Nephron (organoid): ENCODE measurements at regions not wholly inside any gene's neighbourhood (a gene's known extent, or its start where the extent isn't known, plus 50 kb on each side); places are given as distances from the start of the nearest gene placed in this dataset.

Experiments used
- H3K27ac Mint-ChIP-seq, 3 experiments: 2 replicates each; pipeline ENCODE4 v1.8.0; 2020; ENCODE audit warnings: mixed read lengths in 3 of 3, mild to moderate bottlenecking in 2 of 3, moderate library complexity in 1 of 3
- H3K27me3 Mint-ChIP-seq: 2 replicates; pipeline ENCODE4 v1.8.0; 2021; ENCODE audit warnings: low read depth, mild to moderate bottlenecking, moderate library complexity, mixed read lengths
- H3K36me3 Mint-ChIP-seq: 2 replicates; pipeline ENCODE4 v1.8.0; 2020; ENCODE audit warnings: low read depth, mixed read lengths
- H3K4me1 Mint-ChIP-seq: 2 replicates; pipeline ENCODE4 v1.8.0; 2020; ENCODE audit warnings: mixed read lengths
- H3K4me3 Mint-ChIP-seq, 3 experiments: 2 replicates each; pipeline ENCODE4 v1.8.0; 2020; ENCODE audit warnings: mild to moderate bottlenecking in 3 of 3, mixed read lengths in 3 of 3, moderate library complexity in 2 of 3
- H3K9me3 Mint-ChIP-seq: 2 replicates; pipeline ENCODE4 v1.8.0; 2020; ENCODE audit warnings: mixed read lengths
- TF ChIP-seq, protein P1 (sequence below), 3 experiments: fragments of 200-600 bp; sonication (generic); IDR thresholded peaks; one replicate each; pipeline ENCODE4 v1.5.0; 2021; ENCODE audit warnings: antibody characterized with exemption in 3 of 3; ENCODE audit not compliant: unreplicated experiment in 3 of 3

- Mint-ChIP-seq H3K27me3 (no peaks in the 10 kb centered on the region), H3K4me3 (no peak overlapping the region), H3K36me3 (no peaks in the 10 kb centered on the region), H3K27ac (no peak overlapping the region), H3K9me3 (no peaks in the 10 kb centered on the region), H3K4me1 (peaks cover 9% of the 10 kb centered on the region)
- TF ChIP-seq, protein P1, sequence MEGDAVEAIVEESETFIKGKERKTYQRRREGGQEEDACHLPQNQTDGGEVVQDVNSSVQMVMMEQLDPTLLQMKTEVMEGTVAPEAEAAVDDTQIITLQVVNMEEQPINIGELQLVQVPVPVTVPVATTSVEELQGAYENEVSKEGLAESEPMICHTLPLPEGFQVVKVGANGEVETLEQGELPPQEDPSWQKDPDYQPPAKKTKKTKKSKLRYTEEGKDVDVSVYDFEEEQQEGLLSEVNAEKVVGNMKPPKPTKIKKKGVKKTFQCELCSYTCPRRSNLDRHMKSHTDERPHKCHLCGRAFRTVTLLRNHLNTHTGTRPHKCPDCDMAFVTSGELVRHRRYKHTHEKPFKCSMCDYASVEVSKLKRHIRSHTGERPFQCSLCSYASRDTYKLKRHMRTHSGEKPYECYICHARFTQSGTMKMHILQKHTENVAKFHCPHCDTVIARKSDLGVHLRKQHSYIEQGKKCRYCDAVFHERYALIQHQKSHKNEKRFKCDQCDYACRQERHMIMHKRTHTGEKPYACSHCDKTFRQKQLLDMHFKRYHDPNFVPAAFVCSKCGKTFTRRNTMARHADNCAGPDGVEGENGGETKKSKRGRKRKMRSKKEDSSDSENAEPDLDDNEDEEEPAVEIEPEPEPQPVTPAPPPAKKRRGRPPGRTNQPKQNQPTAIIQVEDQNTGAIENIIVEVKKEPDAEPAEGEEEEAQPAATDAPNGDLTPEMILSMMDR (IDR thresholded peaks at IDR 0.05; ENCODE audit: unreplicated experiment in 3 of 3), result no peak
Measured at GRCh38 chr5:115360046-115360685, 63.7 kb upstream of the CCDC112 start.

DNA sequence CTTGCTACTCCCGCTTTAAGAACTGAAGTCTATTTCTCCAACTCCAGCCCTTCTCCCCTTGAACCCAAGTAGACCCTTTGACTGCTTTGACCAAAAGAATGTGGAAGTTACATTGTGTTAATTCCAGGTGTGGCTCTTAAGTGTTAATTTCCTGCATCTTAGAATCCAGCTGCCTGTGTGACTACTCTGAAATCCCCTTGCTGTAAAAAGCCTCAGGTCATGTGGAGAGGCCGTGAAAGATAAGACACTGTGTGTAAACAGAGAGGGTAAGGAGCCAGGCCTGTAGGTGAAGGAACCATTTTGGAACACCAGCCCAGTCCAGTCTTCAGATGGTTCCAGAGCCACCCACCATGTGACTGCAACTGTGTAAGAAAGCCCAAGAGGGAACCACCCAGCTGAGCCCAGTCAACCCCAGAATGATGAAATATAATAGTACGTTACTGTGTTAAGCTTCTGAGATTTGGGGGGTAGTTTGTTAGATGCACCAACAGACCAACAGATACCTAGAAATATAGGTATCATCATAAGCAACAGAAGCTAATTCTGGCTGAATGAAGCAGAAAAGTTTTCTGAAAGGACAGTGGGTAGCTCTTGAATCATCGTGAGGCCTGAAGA, 59.4 kb upstream of the CCDC112 start:
- H3K9me3 Mint-ChIP-seq, result no peaks in the 10 kb centered on the region
- H3K4me1 Mint-ChIP-seq, result peaks cover 6% of the 10 kb centered on the region
- H3K36me3 Mint-ChIP-seq, result no peaks in the 10 kb centered on the region
- TF ChIP-seq, protein P1 (IDR thresholded peaks at IDR 0.05; ENCODE audit: unreplicated experiment in 3 of 3), result no peak
- no peak overlapping the region for H3K27ac Mint-ChIP-seq
- no peaks in the 10 kb centered on the region for H3K27me3 Mint-ChIP-seq
- H3K4me3 Mint-ChIP-seq, result no peak overlapping the region

DNA sequence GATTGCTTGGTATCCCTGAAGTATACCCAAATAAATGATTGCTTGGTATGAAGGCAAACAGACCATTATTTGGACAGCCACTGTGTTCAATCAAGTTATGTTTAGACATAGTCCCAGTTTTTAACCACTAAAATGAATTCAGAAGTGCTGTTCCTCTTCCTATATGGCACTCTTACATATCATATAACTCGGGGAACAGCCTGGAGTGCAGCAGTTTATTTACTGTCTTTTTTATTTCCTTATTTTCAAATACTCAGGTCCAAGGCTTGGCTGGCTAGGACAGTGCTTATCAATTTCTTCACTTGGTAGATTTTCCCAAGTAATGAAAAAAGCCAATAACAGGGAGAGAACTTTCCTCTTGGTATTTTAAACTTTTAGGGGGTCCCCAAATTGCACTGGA, 58.6 kb upstream of the CCDC112 start:
- H3K9me3 Mint-ChIP-seq, result no peaks in the 10 kb centered on the region
- H3K4me1 Mint-ChIP-seq, result peaks cover 2% of the 10 kb centered on the region
- no peaks in the 10 kb centered on the region for H3K27me3 Mint-ChIP-seq
- no peak overlapping the region for H3K4me3 Mint-ChIP-seq
- no peaks in the 10 kb centered on the region for H3K36me3 Mint-ChIP-seq
- TF ChIP-seq, protein P1 (IDR thresholded peaks at IDR 0.05; ENCODE audit: unreplicated experiment in 3 of 3), result no peak
- no peak overlapping the region for H3K27ac Mint-ChIP-seq

GRCh38 chr5:115354246-115354645, 57.8 kb upstream of the CCDC112 start:
- H3K4me1 Mint-ChIP-seq, result no peaks in the 10 kb centered on the region
- TF ChIP-seq, protein P1 (IDR thresholded peaks at IDR 0.05; ENCODE audit: unreplicated experiment in 3 of 3), result no peak
- H3K9me3 Mint-ChIP-seq, result no peaks in the 10 kb centered on the region
- H3K27me3 Mint-ChIP-seq, result no peaks in the 10 kb centered on the region
- H3K36me3 Mint-ChIP-seq, result no peaks in the 10 kb centered on the region
- H3K4me3 Mint-ChIP-seq, result no peak overlapping the region
- no peak overlapping the region for H3K27ac Mint-ChIP-seq

DNA sequence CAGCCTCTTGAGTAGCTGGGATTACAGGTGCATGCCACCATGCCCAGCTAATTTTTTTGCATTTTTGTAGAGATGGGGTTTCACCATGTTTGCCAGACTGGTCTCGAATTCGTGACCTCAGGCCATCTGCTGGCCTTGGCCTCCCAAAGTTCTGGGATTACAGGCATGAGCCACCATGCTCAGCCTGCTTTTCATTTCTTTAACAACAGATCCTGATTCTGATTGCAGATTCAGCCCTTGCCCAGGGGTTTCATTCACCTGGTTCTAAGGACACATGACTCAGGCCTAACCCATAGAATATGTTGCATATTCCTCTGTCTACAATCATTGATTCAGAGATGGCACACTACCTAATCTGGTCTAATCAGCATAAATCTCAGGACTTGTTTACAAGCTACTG, 56.1 kb upstream of the CCDC112 start:
- no peak overlapping the region for H3K27ac Mint-ChIP-seq
- H3K4me3 Mint-ChIP-seq, result no peak overlapping the region
- H3K27me3 Mint-ChIP-seq, result no peaks in the 10 kb centered on the region
- no peaks in the 10 kb centered on the region for H3K9me3 Mint-ChIP-seq
- no peaks in the 10 kb centered on the region for H3K4me1 Mint-ChIP-seq
- TF ChIP-seq, protein P1 (IDR thresholded peaks at IDR 0.05; ENCODE audit: unreplicated experiment in 3 of 3), result no peak
- H3K36me3 Mint-ChIP-seq, result no peaks in the 10 kb centered on the region
